ENCODE measurements at regions not wholly inside any gene's neighbourhood (a gene's known extent, or its start where the extent isn't known, plus 50 kb on each side); places are given as distances from the start of the nearest gene placed in this dataset.
"Not testable (repeated sequence)": the region's sequence is repeated elsewhere in the genome, so short reads cannot be mapped to it uniquely, and the experiment has no call there.

DNA sequence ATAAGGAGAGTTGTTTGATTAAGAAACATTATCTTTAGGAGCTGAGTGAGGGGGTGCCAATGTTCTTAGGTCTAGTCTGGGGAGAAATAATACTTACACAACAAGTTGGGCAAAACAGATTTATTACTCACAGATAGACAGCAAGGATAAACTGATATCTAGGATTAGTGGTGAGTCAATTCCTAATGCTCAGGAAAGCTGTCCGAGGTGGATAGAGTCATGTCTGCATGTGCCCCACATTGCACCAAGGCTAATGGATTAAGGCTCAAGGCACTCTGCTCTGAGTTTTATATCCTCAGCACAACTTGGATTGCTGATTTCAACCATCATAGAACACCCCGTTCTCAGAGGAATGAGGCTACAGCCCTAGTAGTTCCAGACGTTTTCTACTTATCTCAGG is 1042.3 kb downstream of the OTOL1 start:
- DNase-seq (ENCODE audit: low read depth) = no peak

- no peak for DNase-seq (ENCODE audit: low read depth)
Observed at GRCh38 chr3:162540421-162540820, 1043.8 kb downstream of the OTOL1 start.

DNA sequence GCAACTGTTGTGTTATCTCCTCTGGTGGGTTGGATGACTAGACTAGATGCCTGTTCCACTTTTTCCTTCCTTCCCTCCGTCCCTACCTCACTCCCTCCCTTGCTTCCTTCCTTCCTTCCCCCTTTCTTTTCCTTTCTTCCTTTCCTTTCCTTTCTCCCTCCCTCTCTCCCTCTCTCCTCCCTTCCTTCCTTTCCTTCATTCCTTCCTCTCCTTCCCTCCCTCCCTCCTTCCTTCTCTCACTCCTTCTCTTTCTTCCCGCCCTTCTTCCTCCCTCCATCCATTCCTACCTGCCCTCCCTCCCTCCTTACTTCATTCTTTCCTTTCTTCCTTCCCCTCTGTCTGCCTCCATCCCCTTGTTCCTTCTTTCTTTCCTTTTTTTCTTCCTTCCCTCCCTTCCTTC is 1045.3 kb downstream of the OTOL1 start:
- no peak for DNase-seq (ENCODE audit: low read depth)

DNA sequence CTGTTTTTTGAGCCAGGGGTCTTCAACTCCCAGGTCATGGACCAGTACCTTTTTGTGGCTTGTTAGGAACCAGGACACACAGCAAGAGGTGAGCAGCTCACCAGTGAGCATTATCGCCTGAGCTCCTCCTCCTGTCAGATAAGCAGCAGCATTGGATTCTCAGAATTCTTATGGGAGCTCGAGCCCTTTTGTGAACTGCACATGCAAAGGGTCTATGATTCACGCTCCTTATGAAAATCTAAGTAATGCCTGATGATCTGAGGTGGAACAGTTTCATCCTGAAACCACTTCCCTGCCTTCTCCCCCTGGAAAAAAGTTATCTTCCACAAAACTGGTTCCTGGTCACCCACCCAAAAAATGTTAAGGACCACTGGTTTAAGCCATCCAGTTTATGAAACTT is 1047.6 kb downstream of the OTOL1 start:
- no peak for DNase-seq (ENCODE audit: low read depth)

DNA sequence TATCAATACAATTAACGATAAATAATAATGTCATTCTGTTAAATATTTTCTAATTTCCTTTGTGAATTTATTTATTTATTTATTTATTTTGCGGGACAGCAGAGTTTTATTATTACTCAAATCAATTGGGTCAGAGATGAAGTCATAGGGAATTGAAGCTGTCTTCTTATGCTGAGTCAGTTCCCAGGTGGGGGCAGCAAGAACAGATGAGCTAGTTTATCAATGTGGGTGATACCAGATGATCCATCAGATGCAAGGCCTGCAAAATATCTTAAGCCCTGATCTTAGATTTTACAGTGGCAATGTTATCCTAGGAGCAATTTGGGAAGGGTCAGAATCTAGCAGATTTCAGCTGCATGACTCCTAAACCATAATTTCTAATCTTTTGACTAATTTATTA is 1050.3 kb downstream of the OTOL1 start:
- DNase-seq (ENCODE audit: low read depth) = no peak

- DNase-seq (ENCODE audit: low read depth) = no peak
Observed at GRCh38 chr3:162547321-162547720, 1050.7 kb downstream of the OTOL1 start.

DNA sequence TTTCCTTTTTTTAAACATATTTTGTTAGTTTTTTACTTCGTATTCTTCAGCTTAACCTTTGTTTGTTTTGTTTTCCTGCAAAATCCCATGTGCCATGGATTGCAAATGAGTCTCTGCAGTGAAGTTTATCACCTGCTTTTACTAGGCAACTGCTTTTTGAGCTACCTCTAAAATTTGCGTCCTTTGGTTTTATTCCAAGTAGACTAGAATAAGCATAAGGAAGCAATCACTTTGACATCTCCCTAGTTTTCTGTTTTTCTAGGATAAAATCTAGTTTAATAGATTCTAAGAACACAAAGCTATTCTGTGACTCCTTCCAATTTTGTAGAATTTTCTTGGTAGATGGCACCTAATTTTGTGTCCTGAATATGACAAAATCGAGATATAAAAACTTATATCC is 1059.2 kb downstream of the OTOL1 start:
- DNase-seq (ENCODE audit: low read depth) = no peak

- DNase-seq (ENCODE audit: low read depth) = no peak
Observed at GRCh38 chr3:162558016-162558415, 1061.4 kb downstream of the OTOL1 start.

DNA sequence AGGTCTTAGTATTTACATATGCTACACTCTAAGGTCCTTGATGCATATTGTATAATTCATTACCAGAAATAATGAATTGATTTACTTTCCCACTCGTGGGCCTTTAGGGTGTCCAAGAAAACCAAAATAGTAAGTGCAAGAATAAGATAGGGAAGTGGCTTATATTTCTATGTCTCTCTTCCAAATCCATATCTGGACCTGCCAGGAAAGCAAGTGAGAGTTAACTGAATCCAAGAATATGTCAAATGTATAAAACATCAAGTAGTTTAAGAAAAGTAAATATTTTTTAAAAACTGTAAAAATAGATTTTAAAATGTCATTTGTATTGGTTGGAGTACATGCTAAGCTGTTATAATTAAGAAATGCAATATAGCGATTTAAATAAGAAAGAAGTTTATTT is 1072.1 kb downstream of the OTOL1 start:
- no peak for DNase-seq (ENCODE audit: low read depth)

- DNase-seq (ENCODE audit: low read depth) = no peak
Observed at GRCh38 chr3:162569314-162569713, 1072.7 kb downstream of the OTOL1 start.

GRCh38 chr3:162584986-162585385 is 1088.4 kb downstream of the OTOL1 start:
- no peak for DNase-seq (ENCODE audit: low read depth)

- peak; percentile 9 for DNase-seq (ENCODE audit: low read depth)
Observed at GRCh38 chr3:162586591-162586990, 1090.0 kb downstream of the OTOL1 start.

GRCh38 chr3:162597226-162597625 is 1100.6 kb downstream of the OTOL1 start:
- DNase-seq (ENCODE audit: low read depth) = no peak

GRCh38 chr3:162598500-162598899 is 1101.9 kb downstream of the OTOL1 start:
- not testable (repeated sequence) for DNase-seq (ENCODE audit: low read depth)

GRCh38 chr3:162599742-162600141 is 1103.1 kb downstream of the OTOL1 start:
- not testable (repeated sequence) for DNase-seq (ENCODE audit: low read depth)

GRCh38 chr3:162601101-162601670 is 1104.6 kb downstream of the OTOL1 start:
- DNase-seq (ENCODE audit: low read depth) = no peak

DNA sequence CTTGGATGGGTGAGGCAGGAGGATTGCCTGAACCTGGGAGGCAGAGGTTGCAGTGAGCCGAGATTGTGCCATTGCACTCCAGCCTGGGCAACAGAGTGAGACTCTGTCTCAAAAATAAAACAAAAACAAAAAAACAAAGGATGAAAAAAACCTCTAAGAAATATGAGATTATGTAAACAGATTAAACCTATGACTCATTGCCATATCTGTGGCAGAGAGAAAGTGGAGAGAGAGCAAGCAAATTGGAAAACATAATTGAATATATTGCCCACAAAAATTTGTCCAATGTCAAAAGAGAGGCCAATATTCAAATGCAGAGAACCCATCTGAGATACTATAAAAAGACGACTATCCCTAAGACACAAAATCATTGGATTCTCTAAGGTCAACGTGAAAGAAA is 1106.0 kb downstream of the OTOL1 start:
- no peak for DNase-seq (ENCODE audit: low read depth)

GRCh38 chr3:162605651-162606204 is 1109.1 kb downstream of the OTOL1 start:
- DNase-seq (ENCODE audit: low read depth) = no peak

- DNase-seq (ENCODE audit: low read depth) = no peak
Observed at GRCh38 chr3:162610261-162610660, 1113.7 kb downstream of the OTOL1 start.

DNA sequence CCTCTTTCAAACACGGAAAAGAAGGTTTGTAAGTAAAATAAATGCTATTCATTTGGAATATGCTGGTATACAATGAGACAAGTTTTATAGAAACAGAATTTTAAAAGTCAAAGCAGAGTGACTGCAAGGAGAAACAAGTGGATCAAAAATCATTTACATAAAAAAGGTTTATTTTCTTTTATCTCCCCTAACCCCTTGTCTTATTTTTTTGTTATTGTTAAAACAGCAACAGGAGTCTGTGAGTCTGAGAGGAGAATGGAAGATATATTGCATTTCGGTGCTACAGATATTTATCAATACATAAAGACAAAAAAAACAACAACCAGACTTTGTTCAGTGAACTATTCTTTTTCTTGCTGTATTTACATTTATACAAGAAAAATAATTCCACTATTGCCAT is 1116.4 kb downstream of the OTOL1 start:
- no peak for DNase-seq (ENCODE audit: low read depth)

- DNase-seq (ENCODE audit: low read depth) = no peak
Observed at GRCh38 chr3:162626172-162626571, 1129.6 kb downstream of the OTOL1 start.

GRCh38 chr3:162628531-162628930 is 1131.9 kb downstream of the OTOL1 start:
- DNase-seq (ENCODE audit: low read depth) = no peak

- DNase-seq (ENCODE audit: low read depth) = no peak
Observed at GRCh38 chr3:162629372-162629771, 1132.8 kb downstream of the OTOL1 start.

GRCh38 chr3:162632672-162633071 is 1136.1 kb downstream of the OTOL1 start:
- DNase-seq (ENCODE audit: low read depth) = no peak

All from HS-27A (cell line).